ENCODE measurements at regions not wholly inside any gene's neighbourhood (a gene's known extent, or its start where the extent isn't known, plus 50 kb on each side); places are given as distances from the start of the nearest gene placed in this dataset.

GRCh38 chr4:18292411-18292810 is 270.9 kb upstream of the LCORL start:
- TF ChIP-seq, protein P1, sequence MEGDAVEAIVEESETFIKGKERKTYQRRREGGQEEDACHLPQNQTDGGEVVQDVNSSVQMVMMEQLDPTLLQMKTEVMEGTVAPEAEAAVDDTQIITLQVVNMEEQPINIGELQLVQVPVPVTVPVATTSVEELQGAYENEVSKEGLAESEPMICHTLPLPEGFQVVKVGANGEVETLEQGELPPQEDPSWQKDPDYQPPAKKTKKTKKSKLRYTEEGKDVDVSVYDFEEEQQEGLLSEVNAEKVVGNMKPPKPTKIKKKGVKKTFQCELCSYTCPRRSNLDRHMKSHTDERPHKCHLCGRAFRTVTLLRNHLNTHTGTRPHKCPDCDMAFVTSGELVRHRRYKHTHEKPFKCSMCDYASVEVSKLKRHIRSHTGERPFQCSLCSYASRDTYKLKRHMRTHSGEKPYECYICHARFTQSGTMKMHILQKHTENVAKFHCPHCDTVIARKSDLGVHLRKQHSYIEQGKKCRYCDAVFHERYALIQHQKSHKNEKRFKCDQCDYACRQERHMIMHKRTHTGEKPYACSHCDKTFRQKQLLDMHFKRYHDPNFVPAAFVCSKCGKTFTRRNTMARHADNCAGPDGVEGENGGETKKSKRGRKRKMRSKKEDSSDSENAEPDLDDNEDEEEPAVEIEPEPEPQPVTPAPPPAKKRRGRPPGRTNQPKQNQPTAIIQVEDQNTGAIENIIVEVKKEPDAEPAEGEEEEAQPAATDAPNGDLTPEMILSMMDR (IDR thresholded peaks at IDR 0.05): no peak
- no peak for TF ChIP-seq POLR2A (IDR thresholded peaks at IDR 0.05)
